OCI-LY1 (cell line): ENCODE measurements at regions not wholly inside any gene's neighbourhood (a gene's known extent, or its start where the extent isn't known, plus 50 kb on each side); places are given as distances from the start of the nearest gene placed in this dataset.
"Not testable (repeated sequence)": the region's sequence is repeated elsewhere in the genome, so short reads cannot be mapped to it uniquely, and the experiment has no call there.

Experiments used
- CTCF ChIP-seq: fragments of 200-600 bp; sonication (generic), shearing (Covaris generic); IDR thresholded peaks from 2 replicates; pipeline ENCODE4 v1.5.1; 2017; ENCODE audit warnings: mild to moderate bottlenecking, antibody characterized with exemption, low read length, moderate library complexity, mixed read lengths
- EZH2 ChIP-seq: fragments of 200-600 bp; sonication (generic), shearing (Covaris generic); IDR thresholded peaks from 2 replicates; pipeline ENCODE4 v1.8.0; 2017; ENCODE audit warnings: borderline replicate concordance, mixed run types, mild to moderate bottlenecking, antibody characterized with exemption, low read length, moderate library complexity, mixed read lengths

DNA sequence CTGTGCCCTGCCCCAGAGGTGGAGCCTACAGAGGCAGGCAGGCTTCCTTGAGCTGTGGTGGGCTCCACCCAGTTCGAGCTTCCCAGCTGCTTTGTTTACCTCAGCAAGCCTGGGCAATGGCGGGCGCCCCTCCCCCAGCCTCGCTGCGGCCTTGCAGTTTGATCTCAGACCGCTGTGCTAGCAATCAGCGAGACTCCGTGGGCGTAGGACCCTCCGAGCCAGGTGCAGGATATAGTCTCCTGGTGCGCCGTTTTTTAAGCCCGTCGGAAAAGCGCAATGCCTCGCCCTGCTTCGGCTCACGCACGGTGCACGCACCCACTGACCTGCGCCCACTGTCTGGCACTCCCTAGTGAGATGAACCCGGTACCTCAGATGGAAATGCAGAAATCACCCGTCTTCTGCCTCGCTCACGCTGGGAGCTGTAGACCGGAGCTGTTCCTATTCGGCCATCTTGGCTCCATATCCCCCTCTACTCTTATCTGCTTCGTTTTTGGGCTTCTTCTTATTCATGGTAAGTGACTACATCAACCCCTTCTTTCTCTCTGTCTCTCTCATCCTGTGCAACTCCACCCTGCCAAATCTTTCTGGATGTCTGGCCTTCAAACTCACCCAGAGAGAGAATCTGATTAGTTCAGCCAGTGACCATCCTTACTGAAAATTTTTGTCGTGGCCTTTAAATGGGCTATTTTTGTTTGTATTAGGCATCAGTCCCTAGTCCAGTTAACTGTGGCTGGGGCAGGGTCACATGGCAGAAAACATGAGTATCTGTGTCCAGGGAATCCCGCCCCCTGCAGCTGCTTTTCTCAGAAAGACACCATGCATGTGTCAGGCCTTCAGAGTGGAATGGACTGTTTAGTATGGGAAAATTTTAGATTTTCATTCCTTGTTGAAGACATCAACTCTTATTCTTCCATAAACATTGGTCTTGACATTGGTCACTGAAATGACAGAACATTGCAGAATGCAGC is 204.6 kb downstream of the TMEM167A start:
- TF ChIP-seq CTCF, EZH2: not testable (repeated sequence)
